NCI-H128 (cell line): ENCODE measurements at regions not wholly inside any gene's neighbourhood (a gene's known extent, or its start where the extent isn't known, plus 50 kb on each side); places are given as distances from the start of the nearest gene placed in this dataset.
"Not testable (repeated sequence)": the region's sequence is repeated elsewhere in the genome, so short reads cannot be mapped to it uniquely, and the experiment has no call there.

Experiments
- DNase-seq: peaks from one replicate; lab custom pipeline; 2025; ENCODE audit not compliant: unreplicated experiment; lab: John Stamatoyannopoulos, UW

DNA sequence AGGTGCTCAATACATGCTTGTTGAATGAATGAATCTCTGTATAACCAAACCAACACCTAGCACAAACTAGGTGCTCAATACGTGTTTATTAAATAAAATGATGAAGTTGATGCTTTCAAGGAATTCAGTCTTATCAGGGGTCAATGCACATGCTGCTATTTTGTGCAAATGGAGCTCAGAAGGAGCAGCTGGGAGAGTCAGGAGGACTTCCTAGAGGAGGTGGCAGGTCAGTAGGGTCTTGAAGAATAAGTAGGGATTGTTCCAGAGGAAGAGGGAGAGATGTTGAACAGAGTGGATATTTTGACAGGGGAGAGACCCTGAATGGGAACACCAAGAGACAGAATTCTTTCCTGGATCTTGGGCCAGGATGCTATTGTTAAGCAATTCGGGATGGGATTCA, 92.7 kb upstream of the LHX1 start:
- no peak for DNase-seq

DNA sequence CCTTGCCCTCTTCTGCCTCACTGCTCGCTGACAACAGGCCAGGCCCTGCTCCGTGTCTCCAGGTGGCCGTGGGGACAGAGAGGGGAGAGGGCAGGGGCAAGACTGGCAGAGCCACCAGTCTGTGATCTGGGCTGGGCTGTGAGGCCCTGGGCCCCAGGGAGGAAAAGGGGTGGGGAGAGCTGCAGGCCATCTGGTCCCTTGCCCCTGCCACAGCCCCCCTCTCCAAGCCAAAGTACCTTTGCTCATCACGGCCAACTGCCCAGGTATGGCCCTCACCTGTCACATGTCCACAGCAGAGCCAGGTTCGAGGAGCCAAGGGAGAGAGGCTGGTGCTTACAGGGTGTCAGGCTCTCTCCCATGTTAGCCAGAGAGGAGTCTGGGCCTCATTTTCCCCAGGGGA, 91.4 kb upstream of the LHX1 start:
- DNase-seq = no peak

DNA sequence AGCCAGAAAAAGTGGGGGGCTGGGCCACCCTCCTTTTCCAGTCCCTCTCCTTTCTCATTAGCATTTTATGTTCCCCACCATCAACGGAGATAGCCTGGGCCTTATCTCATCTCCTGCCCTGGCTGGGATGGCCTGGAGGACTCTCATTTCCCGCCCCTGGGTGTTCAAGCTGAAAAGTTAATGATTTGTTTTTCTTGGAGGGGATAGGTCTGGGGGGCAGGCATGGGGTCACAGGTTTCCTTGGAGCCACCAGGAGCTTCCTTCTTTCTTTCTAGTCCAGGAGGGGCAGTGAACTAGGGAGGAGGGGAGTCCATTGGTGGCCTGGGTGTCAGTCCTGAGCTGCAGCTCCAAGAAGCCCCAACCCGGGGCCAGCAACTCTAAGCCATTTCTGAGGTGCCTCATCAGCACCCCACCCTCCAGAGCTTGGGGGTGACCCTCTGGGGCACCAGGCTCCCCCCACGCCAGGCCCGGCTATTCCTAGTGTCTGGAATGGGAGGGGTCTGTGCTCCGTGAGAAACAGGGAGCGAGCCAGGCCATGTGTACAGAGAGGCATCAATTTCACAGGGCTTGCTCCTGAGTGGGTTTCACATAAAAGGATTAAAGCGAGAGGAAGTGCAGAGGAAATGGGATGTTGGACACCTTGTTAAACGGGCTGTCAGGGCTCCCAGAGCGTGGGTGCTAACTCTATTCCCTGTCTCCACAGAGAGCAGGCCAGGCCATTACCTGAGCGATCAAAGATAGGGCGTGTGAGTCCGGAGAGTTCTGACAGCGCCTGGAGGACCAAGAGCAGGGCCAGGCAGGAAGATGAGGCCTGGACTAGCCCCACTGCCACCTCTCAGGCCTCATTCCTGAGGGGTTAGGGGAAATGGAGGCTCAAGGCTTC, 90.6 kb upstream of the LHX1 start:
- no peak for DNase-seq

DNA sequence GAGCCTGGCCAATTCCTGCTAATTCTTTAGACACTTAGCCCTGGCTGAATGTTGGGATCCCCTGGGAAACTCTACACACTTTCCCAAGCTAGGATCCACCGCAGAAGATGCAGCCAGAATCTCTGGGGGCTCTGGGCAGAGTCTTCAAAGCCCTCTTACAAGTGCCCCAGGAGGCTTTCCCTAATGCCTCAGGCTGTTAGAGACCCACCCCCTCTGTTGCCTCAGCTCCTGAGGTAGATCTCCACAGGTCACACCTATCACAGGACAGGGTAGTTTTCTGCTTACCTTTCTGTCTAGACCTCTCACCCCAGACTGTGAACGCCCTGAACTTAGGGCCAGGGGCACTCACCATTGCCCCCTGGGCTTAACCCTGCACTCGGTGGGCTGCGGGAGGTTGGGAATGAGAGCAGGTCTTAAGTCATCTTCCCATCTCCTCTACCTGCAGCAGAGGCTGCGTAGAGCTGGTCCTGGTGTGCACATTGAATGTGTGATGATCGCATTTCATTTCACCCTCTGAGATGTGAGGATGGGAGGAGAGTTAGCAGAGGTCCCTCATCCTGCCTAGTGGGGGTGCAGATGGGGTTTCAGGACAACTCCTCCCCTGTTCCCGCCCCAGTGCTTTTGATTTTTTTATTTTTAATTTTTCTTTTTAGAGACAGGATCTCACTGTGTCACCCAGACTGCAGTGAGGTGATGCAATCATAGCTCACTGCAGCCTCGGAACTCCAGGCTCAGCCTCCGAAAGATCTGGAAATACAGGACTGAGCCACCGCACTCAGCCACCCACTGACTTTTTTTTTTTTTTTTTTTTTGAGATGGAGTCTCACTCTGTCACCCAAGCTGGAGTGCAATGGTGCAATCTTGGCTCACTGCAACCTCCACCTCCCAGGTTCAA, 89.0 kb upstream of the LHX1 start:
- no peak for DNase-seq

DNA sequence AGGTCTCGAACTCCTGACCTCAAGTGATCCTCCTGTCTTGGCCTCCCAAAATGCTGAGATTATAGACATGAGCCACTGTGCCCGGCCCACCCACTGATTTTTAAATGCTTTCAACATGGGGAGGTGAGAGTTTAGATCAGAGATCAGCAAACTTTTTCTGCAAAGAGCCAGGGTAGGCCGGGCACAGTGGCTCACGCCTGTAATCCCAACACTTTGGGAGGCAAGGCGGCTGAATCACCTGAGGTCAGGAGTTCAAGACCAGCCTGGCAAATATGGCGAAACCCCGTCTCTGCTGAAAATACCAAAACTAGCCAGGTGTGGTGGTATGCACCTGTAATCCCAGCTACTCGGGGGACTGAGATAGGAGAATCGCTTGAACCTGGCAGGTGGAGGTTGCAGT, 88.3 kb upstream of the LHX1 start:
- not testable (repeated sequence) for DNase-seq

DNA sequence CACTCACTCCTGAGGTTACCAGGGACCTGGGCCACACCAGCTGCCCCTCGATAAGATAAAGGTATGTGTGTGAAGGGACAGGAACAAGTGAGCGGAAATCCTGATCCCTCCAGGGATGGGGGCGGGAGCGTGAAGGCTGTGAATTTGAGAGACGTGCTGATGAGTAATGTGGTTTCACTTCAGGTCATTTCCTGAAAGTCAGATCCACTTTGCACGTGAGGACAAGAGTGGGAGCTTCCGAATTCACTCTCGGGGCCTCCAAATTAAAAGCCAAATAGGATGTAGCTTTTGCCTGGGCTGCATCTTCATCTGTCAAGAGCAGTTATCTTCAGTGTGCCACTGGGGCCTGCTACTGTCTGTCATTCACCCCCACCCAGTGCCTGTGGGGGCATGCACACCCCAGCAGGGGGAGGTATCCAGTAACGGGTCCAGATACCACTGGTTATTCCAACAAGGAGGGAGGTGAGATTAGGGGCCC, 87.4 kb upstream of the LHX1 start:
- no peak for DNase-seq

DNA sequence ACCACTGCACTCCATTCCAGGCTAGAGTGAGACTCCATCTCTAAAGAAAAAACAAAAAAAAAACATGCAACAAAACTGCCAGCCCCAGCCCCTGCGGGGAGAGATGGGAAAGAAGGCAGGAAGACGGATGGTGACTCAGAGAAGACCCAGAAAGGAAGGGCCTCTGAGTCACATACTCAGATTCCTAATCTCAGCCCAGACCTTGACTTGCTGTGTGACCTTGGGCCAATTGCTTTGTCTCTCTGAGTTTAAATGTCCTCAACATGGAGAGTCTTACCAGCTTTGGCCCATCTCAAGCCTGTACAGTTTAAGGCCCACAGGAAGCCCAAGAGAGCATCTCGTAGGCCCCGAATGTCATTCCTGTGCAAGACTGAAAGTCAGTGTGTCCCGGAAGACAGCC, 86.5 kb upstream of the LHX1 start:
- DNase-seq = no peak

DNA sequence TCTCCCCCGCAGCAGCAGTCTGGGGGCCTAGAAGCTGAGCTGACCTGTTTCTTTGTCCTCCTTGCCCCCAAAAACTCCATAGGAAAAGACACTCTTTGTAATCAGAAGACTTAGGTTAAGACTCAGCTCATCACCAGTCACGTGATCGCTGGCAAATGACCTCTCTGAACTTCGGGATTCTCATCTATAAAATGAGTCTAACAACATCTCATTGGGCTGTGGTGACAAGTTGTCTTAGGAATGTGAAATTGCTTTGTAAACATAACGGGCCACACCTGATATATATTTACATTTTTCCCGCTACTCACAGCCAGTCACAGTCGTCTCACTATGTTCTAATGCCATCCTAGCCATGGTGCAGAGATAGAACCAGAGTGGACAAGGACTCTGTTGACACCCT, 86.0 kb upstream of the LHX1 start:
- no peak for DNase-seq

DNA sequence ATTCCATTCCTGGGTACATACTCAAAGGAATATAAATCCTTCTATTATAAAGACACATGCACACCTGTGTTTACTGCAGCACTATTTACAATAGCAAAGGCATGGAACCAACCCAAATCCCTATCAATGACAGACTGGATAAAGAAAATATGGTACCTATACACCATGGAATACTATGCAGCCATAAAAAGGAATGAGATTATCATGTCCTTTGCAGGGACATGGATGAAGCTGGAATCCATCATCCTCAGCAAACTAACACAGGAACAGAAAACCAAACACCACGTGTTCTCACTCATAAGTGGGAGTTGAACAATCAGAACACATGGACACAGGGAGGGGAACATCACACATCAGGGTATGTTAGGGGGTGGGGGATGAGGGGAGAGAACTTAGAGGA, 84.8 kb upstream of the LHX1 start:
- DNase-seq = not testable (repeated sequence)

DNA sequence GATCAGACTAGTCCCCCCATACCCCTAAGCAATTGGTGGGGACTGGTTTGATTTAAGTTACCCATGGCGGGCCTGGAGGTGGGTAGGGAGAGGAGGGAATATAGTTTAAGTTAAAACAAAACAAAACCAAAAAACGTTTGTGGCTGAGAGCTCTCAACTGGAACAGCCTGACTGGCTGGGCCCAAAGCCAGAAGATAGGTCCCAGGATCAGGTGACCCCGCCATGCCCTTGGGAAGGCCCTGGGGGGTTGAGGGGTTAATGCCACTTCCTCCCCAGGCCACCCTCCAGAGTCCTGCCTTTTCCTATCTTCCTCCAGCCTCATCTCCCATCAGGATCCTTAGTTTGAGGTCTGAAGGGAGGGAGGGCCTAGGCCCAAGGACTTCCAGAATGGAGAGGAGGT, 82.3 kb upstream of the LHX1 start:
- DNase-seq = no peak

DNA sequence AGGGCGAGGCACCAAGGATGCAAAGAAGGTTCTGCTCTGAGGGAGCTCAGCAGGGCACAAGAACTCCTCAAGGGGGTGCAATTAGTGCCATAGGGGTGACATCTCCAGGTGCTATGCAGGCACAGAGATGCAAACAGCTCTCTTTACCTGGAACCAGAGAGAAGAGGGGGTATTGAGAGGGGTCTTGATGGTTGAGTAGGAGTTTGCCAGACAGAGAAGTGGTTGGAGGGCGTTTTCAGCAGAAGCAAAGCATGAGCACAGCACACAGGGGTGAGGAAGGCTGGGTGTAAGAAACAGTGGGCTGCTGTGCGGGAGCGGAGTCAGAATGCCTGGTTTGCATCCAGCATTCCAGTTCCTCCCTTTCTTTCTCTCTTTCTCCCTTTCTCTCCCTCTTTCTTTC, 81.8 kb upstream of the LHX1 start:
- no peak for DNase-seq

DNA sequence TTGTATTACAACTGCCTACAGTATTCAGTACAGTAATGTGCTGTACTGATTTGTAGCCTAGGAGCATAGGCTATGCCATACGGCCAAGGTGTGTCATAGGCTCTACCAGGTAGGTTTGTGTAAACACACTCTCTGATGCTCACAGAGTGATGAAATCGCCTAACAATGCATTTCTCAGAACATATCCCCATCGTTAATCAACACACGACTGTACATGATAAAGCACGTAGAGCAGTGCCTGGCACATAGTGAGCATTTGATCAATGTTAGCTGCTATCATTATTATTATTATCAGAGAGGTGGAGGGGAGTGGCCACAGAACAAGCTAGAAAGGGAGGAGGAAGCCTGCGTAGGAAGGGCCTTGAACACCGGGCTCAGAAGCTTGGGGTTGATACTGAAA, 81.1 kb upstream of the LHX1 start:
- no peak for DNase-seq

DNA sequence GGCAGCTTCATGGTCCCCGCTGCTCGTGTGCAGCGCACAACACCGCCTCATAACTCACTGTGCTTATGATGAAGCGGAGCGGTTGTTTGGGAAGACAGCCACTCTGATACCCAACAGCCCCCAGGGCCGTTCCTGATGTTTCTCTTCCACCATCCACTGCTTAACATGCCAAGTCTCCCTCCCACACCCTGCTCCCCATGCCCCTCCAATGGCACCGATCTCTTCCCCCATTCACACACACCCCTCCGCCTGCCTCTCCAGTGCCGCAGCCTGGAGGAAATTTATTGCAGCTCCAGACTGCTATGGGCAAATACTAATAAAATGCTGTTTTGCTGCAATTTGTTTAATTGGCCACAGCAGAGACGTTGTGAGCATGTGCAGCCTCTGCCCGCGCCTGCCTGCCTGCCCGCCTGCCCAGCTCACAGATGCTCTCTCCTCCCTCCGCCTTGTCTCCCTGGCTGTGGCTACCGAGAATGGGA, 80.3 kb upstream of the LHX1 start:
- DNase-seq = no peak

DNA sequence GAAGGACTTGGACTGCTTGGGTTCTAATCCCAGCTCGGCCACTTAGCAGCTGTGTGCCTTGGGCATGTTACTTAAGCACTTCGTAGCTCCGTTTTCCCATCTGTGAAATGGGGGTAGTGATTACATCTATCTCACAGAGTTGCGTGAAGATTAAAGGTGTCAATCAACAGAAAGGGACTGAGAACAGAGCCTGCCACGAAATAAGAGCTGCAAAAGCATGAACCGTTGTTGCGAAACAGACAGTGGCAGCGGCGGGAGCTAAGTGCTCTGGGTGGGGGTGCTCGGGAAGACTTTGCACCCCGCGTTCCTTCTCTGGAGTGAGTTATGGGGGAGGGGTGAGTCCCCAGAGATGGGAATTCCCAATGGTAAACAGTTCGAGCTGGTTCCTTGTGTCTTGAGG, 79.6 kb upstream of the LHX1 start:
- DNase-seq = no peak

DNA sequence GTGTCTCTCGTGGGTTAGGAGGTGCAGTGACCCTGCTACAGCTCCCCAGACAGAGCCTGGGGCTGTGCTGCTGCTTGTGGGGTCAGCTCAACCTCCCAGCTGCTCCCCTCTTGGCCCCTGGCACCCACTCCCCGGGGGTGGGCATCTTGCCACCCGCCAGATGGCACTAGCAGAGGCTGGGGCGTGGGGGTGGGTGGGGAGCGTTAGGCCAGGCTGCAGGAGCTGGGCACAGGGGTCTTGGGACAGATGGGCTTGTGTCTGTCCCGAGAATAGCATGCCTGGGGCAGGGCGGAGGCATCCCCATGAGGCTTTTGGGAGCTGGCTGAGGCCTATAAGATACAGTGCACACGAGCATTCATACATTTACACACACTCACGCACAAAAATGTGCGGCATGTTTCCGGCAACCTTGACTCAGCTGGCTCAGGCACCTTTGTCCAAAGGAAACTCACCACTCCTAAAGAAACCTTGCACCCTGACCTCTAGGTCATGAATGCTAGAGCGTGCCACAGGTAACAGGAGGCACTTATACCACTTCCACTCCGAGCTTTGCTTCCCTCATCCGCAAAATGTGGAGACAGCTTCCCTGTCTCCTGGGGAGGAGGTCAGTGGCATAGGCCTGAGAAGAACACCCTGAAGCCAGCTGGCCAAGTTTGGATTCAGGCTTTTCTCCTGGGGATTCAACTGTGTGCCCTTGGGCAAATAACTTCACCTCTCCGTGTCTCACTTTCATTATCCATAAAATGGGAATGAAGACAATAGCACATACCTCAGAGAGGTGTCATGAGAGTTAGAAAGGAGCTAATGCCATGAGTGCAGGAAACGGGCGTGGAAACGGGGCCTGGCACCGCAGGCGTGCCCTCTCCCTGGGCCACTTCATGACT, 78.9 kb upstream of the LHX1 start:
- no peak for DNase-seq

DNA sequence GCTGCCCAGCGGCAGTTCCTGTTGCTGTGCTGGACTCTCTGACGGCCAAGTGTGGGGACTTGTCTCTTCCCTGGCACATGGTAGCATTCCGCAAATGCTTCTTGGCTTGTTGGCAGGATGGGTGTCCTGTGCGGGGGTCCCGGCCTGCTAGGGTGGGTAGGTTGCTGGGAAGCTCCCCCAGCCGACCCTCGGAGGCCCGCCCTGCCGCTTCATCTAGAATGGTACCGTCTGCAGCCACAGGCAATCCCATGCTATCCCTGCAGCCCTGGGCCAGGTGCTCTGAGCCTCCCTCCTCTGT, 78.3 kb upstream of the LHX1 start:
- DNase-seq = no peak

DNA sequence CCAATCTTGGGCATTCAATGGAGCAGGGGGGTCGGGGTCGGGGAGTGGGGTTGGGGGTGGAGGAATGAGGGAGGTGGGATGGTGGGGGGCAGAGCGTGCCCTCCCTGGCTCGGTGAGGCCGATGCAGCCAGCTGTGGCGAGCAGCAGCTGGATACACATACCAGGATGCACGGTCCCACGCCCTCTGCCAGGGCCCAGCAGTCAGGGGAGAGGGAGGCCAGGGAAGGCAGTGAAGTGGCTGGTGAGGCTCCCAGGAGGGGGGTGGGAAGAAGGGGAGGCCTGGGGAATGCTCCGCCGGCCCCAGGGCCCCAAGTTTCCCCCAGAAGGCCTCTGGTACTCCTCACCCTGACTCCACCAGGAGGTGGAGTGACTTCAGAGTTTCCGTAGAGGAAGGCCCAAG, 77.6 kb upstream of the LHX1 start:
- DNase-seq = no peak

DNA sequence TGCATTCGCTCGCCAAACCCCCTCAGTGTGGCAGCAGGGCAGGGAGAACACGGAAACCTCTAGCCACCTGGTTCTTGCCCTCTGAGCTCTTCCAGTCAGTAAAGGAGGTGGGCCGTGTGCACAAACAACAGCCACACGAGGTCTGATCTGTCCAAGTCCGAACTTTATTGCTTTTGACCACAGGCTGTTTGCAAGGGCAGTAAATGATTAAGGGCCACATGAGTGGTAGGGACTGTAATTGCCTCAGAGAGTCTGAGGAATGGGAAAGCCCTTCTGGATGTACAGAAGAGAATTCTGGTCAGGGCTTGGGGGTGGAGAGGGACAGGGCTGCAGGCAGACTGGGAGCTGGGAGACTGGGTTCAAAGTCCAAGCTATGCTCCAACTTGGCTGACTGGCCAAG, 75.7 kb upstream of the LHX1 start:
- no peak for DNase-seq

DNA sequence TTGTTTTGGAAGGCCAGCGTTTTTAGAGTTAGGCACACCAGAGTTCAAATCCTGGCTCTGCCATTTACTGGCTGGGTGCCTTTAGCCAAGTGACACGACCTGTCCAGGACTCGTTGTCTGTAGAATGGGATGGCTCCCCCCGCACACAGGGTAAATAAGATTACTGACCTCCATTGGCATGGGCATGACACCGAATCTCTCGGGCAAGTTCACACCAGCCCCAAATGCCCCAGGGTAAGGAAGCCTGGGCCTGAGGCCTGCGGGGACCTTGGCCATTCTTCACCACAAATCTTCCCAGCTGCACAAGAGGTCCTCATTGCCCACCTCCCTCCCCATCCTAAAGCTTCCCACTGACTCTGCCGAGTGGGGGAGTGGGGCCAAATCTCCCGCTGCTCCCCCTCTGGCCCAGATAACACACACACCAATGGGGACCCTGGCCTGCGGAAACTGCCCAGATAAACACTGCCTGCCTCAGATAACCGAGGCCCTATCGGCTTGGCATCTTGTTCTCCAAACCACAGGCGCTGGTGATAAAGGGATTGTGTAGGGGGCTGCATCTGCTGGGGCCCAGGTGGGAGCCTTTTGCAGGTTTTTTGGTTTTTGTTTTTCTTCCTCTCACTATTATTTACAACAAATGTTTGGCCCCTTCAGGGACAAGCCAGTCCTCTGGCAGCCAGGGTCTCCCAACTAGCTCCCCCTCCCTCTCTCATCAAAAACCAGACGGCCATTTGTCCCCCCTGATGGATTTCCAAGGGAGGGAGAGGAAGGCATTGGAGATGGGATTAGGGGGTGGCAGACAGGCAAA, 75.0 kb upstream of the LHX1 start:
- DNase-seq = no peak

DNA sequence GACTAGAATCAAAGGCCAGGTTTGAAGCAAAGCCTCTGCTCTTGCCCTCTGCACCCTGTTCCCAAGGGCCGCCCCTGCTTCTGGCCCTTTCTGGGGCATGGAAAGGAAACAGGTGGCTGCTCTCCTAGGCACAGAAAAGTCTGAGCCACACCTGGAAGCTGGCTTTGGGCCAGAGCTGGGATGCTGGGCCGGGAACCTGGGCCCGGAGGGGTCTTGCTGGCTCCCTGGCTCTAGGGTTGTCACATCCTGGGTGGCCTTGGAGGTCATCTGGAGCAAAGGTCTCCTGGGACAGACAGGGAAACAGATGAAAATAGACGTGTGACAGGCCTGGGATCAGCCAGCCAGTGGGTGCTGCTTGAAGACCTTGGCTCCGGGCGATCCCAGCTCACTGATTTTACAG, 74.1 kb upstream of the LHX1 start:
- DNase-seq = no peak
